WERI-Rb-1 (cell line): ENCODE measurements at regions not wholly inside any gene's neighbourhood (a gene's known extent, or its start where the extent isn't known, plus 50 kb on each side); places are given as distances from the start of the nearest gene placed in this dataset.
A peak's percentile ranks its signal among the peaks of the same experiment; 100 is the strongest.
"Not testable (repeated sequence)": the region's sequence is repeated elsewhere in the genome, so short reads cannot be mapped to it uniquely, and the experiment has no call there.

Experiments
- DNase-seq: peaks from one replicate; pipeline ENCODE4 v3.0.0-alpha.2; 2020
- H3K27ac ChIP-seq: fragments of 250-450 bp; sonication (Bioruptor Pico); 2 replicates; pipeline ENCODE4 v1.5.1; 2020; ENCODE audit warnings: mild to moderate bottlenecking, moderate library complexity
- H3K27me3 ChIP-seq: fragments of 250-450 bp; sonication (Bioruptor Pico); 2 replicates; pipeline ENCODE4 v1.5.1; 2021; ENCODE audit warnings: mild to moderate bottlenecking, low read depth, moderate library complexity; ENCODE audit not compliant: insufficient read depth, severe bottlenecking
- H3K36me3 ChIP-seq: fragments of 250-450 bp; sonication (Bioruptor Pico); 2 replicates; pipeline ENCODE4 v1.5.1; 2020; ENCODE audit warnings: mild to moderate bottlenecking, moderate library complexity
- H3K4me3 ChIP-seq: 2 replicates; pipeline ENCODE4 v1.5.1; 2011; ENCODE audit warnings: low read depth, mild to moderate bottlenecking, control low read depth, low read length
- H3K9me3 ChIP-seq: fragments of 250-450 bp; sonication (Bioruptor Pico); 2 replicates; pipeline ENCODE4 v1.5.1; 2021; ENCODE audit warnings: mild to moderate bottlenecking, moderate library complexity; ENCODE audit not compliant: severe bottlenecking
- CTCF ChIP-seq: IDR thresholded peaks from 2 replicates; pipeline ENCODE4 v1.5.1; 2011; ENCODE audit warnings: low read depth, mild to moderate bottlenecking, control low read depth, inconsistent platforms, low read length

- no peak for DNase-seq
These were observed 186.6 kb downstream of the TMEM47 start for GRCh38 chrX:34470507-34470906.

GRCh38 chrX:34467437-34467836 lies 189.6 kb downstream of the TMEM47 start:
- DNase-seq = no peak
- no peak overlapping the region for H3K27ac ChIP-seq
- TF ChIP-seq CTCF = no peak
- no peaks in the 10 kb centered on the region for H3K27me3 ChIP-seq
- H3K9me3 ChIP-seq = no peaks in the 10 kb centered on the region
- H3K36me3 ChIP-seq = no peaks in the 10 kb centered on the region
- no peak overlapping the region for H3K4me3 ChIP-seq

More at GRCh38 chrX:34470507-34470906, 186.6 kb downstream of the TMEM47 start:
- Histone ChIP-seq H3K36me3 (no peaks in the 10 kb centered on the region), H3K27me3 (no peaks in the 10 kb centered on the region), H3K27ac (no peak overlapping the region), H3K9me3 (no peaks in the 10 kb centered on the region), H3K4me3 (no peak overlapping the region)
- no peak for TF ChIP-seq CTCF

- H3K36me3 ChIP-seq, DNase-seq, H3K4me3 ChIP-seq, H3K27me3 ChIP-seq, H3K27ac ChIP-seq, H3K9me3 ChIP-seq: not testable (repeated sequence)
These were observed 193.9 kb downstream of the TMEM47 start for GRCh38 chrX:34463220-34463619.

- H3K9me3 ChIP-seq, H3K4me3 ChIP-seq, H3K27ac ChIP-seq, H3K36me3 ChIP-seq, DNase-seq, H3K27me3 ChIP-seq: not testable (repeated sequence)
These were observed 199.2 kb downstream of the TMEM47 start for GRCh38 chrX:34457850-34458249.

GRCh38 chrX:34437586-34437985 lies 219.5 kb downstream of the TMEM47 start:
- Histone ChIP-seq H3K9me3 (no peaks in the 10 kb centered on the region), H3K36me3 (no peaks in the 10 kb centered on the region), H3K27ac (no peak overlapping the region), H3K27me3 (peaks cover 6% of the 10 kb centered on the region), H3K4me3 (no peak overlapping the region)
- no peak for DNase-seq
- TF ChIP-seq CTCF = no peak

GRCh38 chrX:34426334-34426733 lies 230.8 kb downstream of the TMEM47 start:
- Histone ChIP-seq H3K27ac (no peak overlapping the region), H3K27me3 (no peaks in the 10 kb centered on the region), H3K9me3 (no peaks in the 10 kb centered on the region), H3K36me3 (no peaks in the 10 kb centered on the region), H3K4me3 (no peak overlapping the region)
- TF ChIP-seq CTCF = peak; percentile 39
- no peak for DNase-seq

- H3K4me3 ChIP-seq = no peak overlapping the region
These were observed 250.5 kb downstream of the TMEM47 start for GRCh38 chrX:34406580-34406979.

More at GRCh38 chrX:34406580-34406979, 250.5 kb downstream of the TMEM47 start:
- no peak for TF ChIP-seq CTCF
- DNase-seq = no peak
- Histone ChIP-seq H3K27ac (no peak overlapping the region), H3K36me3 (no peaks in the 10 kb centered on the region), H3K9me3 (no peaks in the 10 kb centered on the region), H3K27me3 (no peaks in the 10 kb centered on the region)
